NCI-H2227 (cell line): ENCODE measurements at regions not wholly inside any gene's neighbourhood (a gene's known extent, or its start where the extent isn't known, plus 50 kb on each side); places are given as distances from the start of the nearest gene placed in this dataset.
"Not testable (repeated sequence)": the region's sequence is repeated elsewhere in the genome, so short reads cannot be mapped to it uniquely, and the experiment has no call there.

ENCODE experiments used
- DNase-seq: peaks from one replicate; lab custom pipeline; 2025; ENCODE audit not compliant: unreplicated experiment; lab: John Stamatoyannopoulos, UW

GRCh38 chr16:65822148-65822547 is 544.3 kb upstream of the CDH5 start:
- no peak for DNase-seq

GRCh38 chr16:65819136-65819898 is 547.2 kb upstream of the CDH5 start:
- no peak for DNase-seq

GRCh38 chr16:65817799-65818198 is 548.7 kb upstream of the CDH5 start:
- DNase-seq, result no peak

- DNase-seq, result no peak
These were observed 549.4 kb upstream of the CDH5 start for GRCh38 chr16:65817066-65817465.

GRCh38 chr16:65816556-65816955 is 549.9 kb upstream of the CDH5 start:
- DNase-seq, result no peak

- no peak for DNase-seq
These were observed 550.8 kb upstream of the CDH5 start for GRCh38 chr16:65815707-65816106.

- DNase-seq, result not testable (repeated sequence)
These were observed 552.6 kb upstream of the CDH5 start for GRCh38 chr16:65813879-65814278.

GRCh38 chr16:65809627-65810026 is 556.9 kb upstream of the CDH5 start:
- no peak for DNase-seq

GRCh38 chr16:65808790-65809189 is 557.7 kb upstream of the CDH5 start:
- no peak for DNase-seq

- DNase-seq, result no peak
These were observed 558.6 kb upstream of the CDH5 start for GRCh38 chr16:65807858-65808257.

GRCh38 chr16:65805704-65806103 is 560.8 kb upstream of the CDH5 start:
- DNase-seq, result not testable (repeated sequence)

GRCh38 chr16:65796481-65796880 is 570.0 kb upstream of the CDH5 start:
- no peak for DNase-seq

- no peak for DNase-seq
These were observed 571.5 kb upstream of the CDH5 start for GRCh38 chr16:65794973-65795372.

GRCh38 chr16:65793781-65794180 is 572.7 kb upstream of the CDH5 start:
- DNase-seq, result no peak

GRCh38 chr16:65790768-65791167 is 575.7 kb upstream of the CDH5 start:
- no peak for DNase-seq

GRCh38 chr16:65789161-65789945 is 577.1 kb upstream of the CDH5 start:
- no peak for DNase-seq

GRCh38 chr16:65788434-65789140 is 577.9 kb upstream of the CDH5 start:
- no peak for DNase-seq

GRCh38 chr16:65787921-65788320 is 578.6 kb upstream of the CDH5 start:
- no peak for DNase-seq

- no peak for DNase-seq
These were observed 579.6 kb upstream of the CDH5 start for GRCh38 chr16:65786916-65787315.

- no peak for DNase-seq
These were observed 582.6 kb upstream of the CDH5 start for GRCh38 chr16:65783709-65784474.
